SU-DHL-6 (cell line): ENCODE measurements at regions not wholly inside any gene's neighbourhood (a gene's known extent, or its start where the extent isn't known, plus 50 kb on each side); places are given as distances from the start of the nearest gene placed in this dataset.

Experiments
- CTCF ChIP-seq: fragments of 200-600 bp; sonication (generic); IDR thresholded peaks from one replicate; pipeline ENCODE4 v1.5.1; 2017; ENCODE audit warnings: antibody characterized with exemption, mild to moderate bottlenecking, low read length, moderate library complexity; ENCODE audit not compliant: insufficient read depth, poor library complexity, severe bottlenecking
- EZH2phosphoT487 ChIP-seq: fragments of 200-600 bp; sonication (generic), shearing (Covaris generic); conservative IDR thresholded peaks from 2 replicates; pipeline ENCODE4 v1.6.1; 2018; ENCODE audit warnings: mild to moderate bottlenecking, antibody characterized with exemption, low read length, moderate library complexity, mixed read lengths

- no peak for TF ChIP-seq CTCF
- no peak for TF ChIP-seq EZH2phosphoT487
Observed at GRCh38 chr4:188220006-188220405, 80.8 kb downstream of the TRIML1 start.
